HCT116 (cell line): ENCODE measurements at regions not wholly inside any gene's neighbourhood (a gene's known extent, or its start where the extent isn't known, plus 50 kb on each side); places are given as distances from the start of the nearest gene placed in this dataset.

Experiments used
- ATAC-seq: fragments of 200-7000 bp; cut with Tn5 transposase; 2 replicates; pipeline ENCODE4 v1.9.1; 2020; ENCODE audit warnings: mild to moderate bottlenecking, moderate library complexity
- BruUV-seq: library from RNA; stranded (reverse); fragments of 400-500 nt; replicated peaks from 2 replicates; lab custom pipeline; 2021; lab: Mats Ljungman, UMichigan
- CTCF ChIA-PET: fragments of 300-600 bp; sonication (Branson Sonifier 250); formaldehyde crosslinking; loops from one replicate; lab custom pipeline; 2021; ENCODE audit warnings: antibody characterized with exemption; lab: Charles Lee
- POLR2A ChIA-PET: fragments of 300-600, 350-600 bp; sonication (Branson Sonifier 250); formaldehyde crosslinking; loops from one replicate; lab custom pipeline; 2021; ENCODE audit warnings: antibody characterized with exemption; lab: Charles Lee
- RAD21 ChIA-PET, 2 experiments: fragments of 300-600 bp; sonication (Branson Sonifier 250); formaldehyde crosslinking; loops; one replicate each; lab custom pipeline; 2023; ENCODE audit warnings: low total read pairs in 2 of 2; ENCODE audit not compliant: uncharacterized antibody in 2 of 2, unreplicated experiment in 2 of 2, low non-redundant PET in 1 of 2; lab: Charles Lee
- DNase-seq: peaks from one replicate; pipeline ENCODE4 v3.0.0-alpha.2; 2010; ENCODE audit warnings: low read depth, low spot score
- H2AFZ ChIP-seq: fragments of 200-600 bp; shearing (Covaris generic), sonication (generic); 2 replicates; pipeline ENCODE4 v1.6.1; 2017; ENCODE audit warnings: low read depth, mixed run types, mixed read lengths, antibody characterized with exemption, low read length; ENCODE audit not compliant: poor library complexity, severe bottlenecking
- H3K27ac ChIP-seq: 2 replicates; pipeline ENCODE4 v1.5.1; 2012; ENCODE audit warnings: low read depth, low read length
- H3K27me3 ChIP-seq: fragments of 200-600 bp; sonication (generic); 2 replicates; pipeline ENCODE4 v1.6.1; 2016; ENCODE audit warnings: mixed run types, low read length, mixed read lengths; ENCODE audit not compliant: insufficient read depth
- H3K36me3 ChIP-seq, 2 experiments: fragments of 200-500 bp in 1 of 2; fragments of 200-600 bp in 1 of 2; sonication (Bioruptor generic) in 1 of 2; sonication (generic) in 1 of 2; 2 replicates each; pipeline versions ENCODE4 v1.5.1 to v1.6.1; 2014 to 2016; ENCODE audit warnings: low read length in 2 of 2, inconsistent platforms in 1 of 2, mixed read lengths in 1 of 2, mixed run types in 1 of 2; ENCODE audit not compliant: insufficient read depth in 2 of 2, control insufficient read depth in 1 of 2
- H3K4me1 ChIP-seq, 2 experiments: fragments of 200-600 bp in 1 of 2; sonication (generic) in 1 of 2; 2 replicates each; pipeline versions ENCODE4 v1.5.1 to v1.6.1; 2012 to 2017; ENCODE audit warnings: low read length in 2 of 2, inconsistent platforms in 1 of 2, mild to moderate bottlenecking in 1 of 2, mixed read lengths in 1 of 2, mixed run types in 1 of 2, moderate library complexity in 1 of 2; ENCODE audit not compliant: insufficient read depth in 2 of 2, control insufficient read depth in 1 of 2
- H3K4me2 ChIP-seq: fragments of 200-600 bp; sonication (generic); 2 replicates; pipeline ENCODE4 v1.6.1; 2017; ENCODE audit warnings: mixed run types, low read length, mixed read lengths
- H3K4me3 ChIP-seq, 2 experiments: fragments of 200-600 bp in 1 of 2; sonication (generic) in 1 of 2; replicated peaks in 1 of 2; 2 replicates each; pipeline ENCODE4 v1.5.1; 2011 to 2016; ENCODE audit warnings: low read length in 2 of 2, control low read depth in 1 of 2, low read depth in 1 of 2, mild to moderate bottlenecking in 1 of 2, mixed read lengths in 1 of 2, mixed run types in 1 of 2
- H3K79me2 ChIP-seq: fragments of 200-600 bp; sonication (generic); 2 replicates; pipeline ENCODE4 v1.6.1; 2017; ENCODE audit warnings: mild to moderate bottlenecking, mixed run types, low read length, moderate library complexity, mixed read lengths; ENCODE audit not compliant: insufficient read depth
- H3K9ac ChIP-seq: fragments of 200-600 bp; sonication (generic); 2 replicates; pipeline ENCODE4 v1.6.1; 2016; ENCODE audit warnings: low read length, mixed read lengths
- H3K9me2 ChIP-seq: fragments of 200-600 bp; sonication (generic), shearing (Covaris generic); 2 replicates; pipeline ENCODE4 v1.6.1; 2017; ENCODE audit warnings: mixed run types, mild to moderate bottlenecking, moderate library complexity; ENCODE audit not compliant: insufficient read depth
- H3K9me3 ChIP-seq, 2 experiments: fragments of 200-500 bp in 1 of 2; fragments of 200-600 bp in 1 of 2; sonication (Bioruptor generic) in 1 of 2; sonication (generic) in 1 of 2; 2 replicates each; pipeline ENCODE4 v1.6.1; 2014 to 2017; ENCODE audit warnings: low read length in 2 of 2, mixed read lengths in 2 of 2, inconsistent platforms in 1 of 2, low read depth in 1 of 2, mild to moderate bottlenecking in 1 of 2, mixed run types in 1 of 2, moderate library complexity in 1 of 2; ENCODE audit not compliant: control insufficient read depth in 1 of 2, insufficient read depth in 1 of 2
- H4K20me1 ChIP-seq: fragments of 200-600 bp; sonication (generic), shearing (Covaris generic); 2 replicates; pipeline ENCODE4 v1.6.1; 2017; ENCODE audit warnings: mixed run types, mild to moderate bottlenecking, moderate library complexity; ENCODE audit not compliant: insufficient read depth
- CEBPB ChIP-seq: IDR thresholded peaks from 2 replicates; pipeline ENCODE4 v1.6.1; 2012; ENCODE audit warnings: low read depth
- EGR1 ChIP-seq: IDR thresholded peaks from 2 replicates; pipeline ENCODE4 v1.6.1; 2012; ENCODE audit warnings: low read depth
- ELF1 ChIP-seq: IDR thresholded peaks from 2 replicates; pipeline ENCODE4 v1.6.1; 2012; ENCODE audit warnings: low read depth, borderline replicate concordance
- EZH2phosphoT487 ChIP-seq: fragments of 200-600 bp; IDR thresholded peaks from 2 replicates; pipeline ENCODE4 v1.6.1; 2018; ENCODE audit warnings: antibody characterized with exemption, borderline replicate concordance
- FOSL1 ChIP-seq: IDR thresholded peaks from 2 replicates; pipeline ENCODE4 v1.6.1; 2012; ENCODE audit warnings: low read depth
- JUND ChIP-seq: IDR thresholded peaks from 2 replicates; pipeline ENCODE4 v1.6.1; 2012
- POLR2A ChIP-seq: IDR thresholded peaks from 2 replicates; pipeline ENCODE4 v1.7.0; 2011; ENCODE audit warnings: borderline replicate concordance; ENCODE audit not compliant: insufficient read depth, insufficient read length; ENCODE audit errors: extremely low read depth
- POLR2AphosphoS5 ChIP-seq: IDR thresholded peaks from 2 replicates; pipeline ENCODE4 v1.6.1; 2011; ENCODE audit warnings: mild to moderate bottlenecking, low read depth, low read length, moderate library complexity
- RAD21 ChIP-seq: IDR thresholded peaks from 2 replicates; pipeline ENCODE4 v1.6.1; 2012; ENCODE audit warnings: low read depth, mild to moderate bottlenecking
- REST ChIP-seq: IDR thresholded peaks from 2 replicates; pipeline ENCODE4 v1.6.1; 2012; ENCODE audit warnings: low read depth
- SP1 ChIP-seq: IDR thresholded peaks from 2 replicates; pipeline ENCODE4 v1.6.1; 2012; ENCODE audit warnings: low read depth
- SRF ChIP-seq: IDR thresholded peaks from 2 replicates; pipeline ENCODE4 v1.6.1; 2012; ENCODE audit warnings: low read depth
- YY1 ChIP-seq: IDR thresholded peaks from 2 replicates; pipeline ENCODE4 v1.6.1; 2011; ENCODE audit warnings: low read length, low read depth, moderate library complexity, mild to moderate bottlenecking; ENCODE audit not compliant: insufficient replicate concordance; ENCODE audit errors: extremely low read depth
- ZFX ChIP-seq: fragments of 450-650 bp; IDR thresholded peaks from 2 replicates; pipeline ENCODE4 v1.6.1; 2017
- intact Hi-C: fragments of 100-400 bp; cut with micrococcal nuclease; formaldehyde crosslinking; loops from 2 replicates; pipeline ENCODE4 v1.10.0; 2022

GRCh38 chrX:16061296-16061695 lies 62.1 kb upstream of the GRPR start:
- POLR2A ChIA-PET: no interaction called here
- Histone ChIP-seq H3K4me2 (no peak overlapping the region), H2AFZ (no peak overlapping the region), H3K27ac (no peak overlapping the region), H3K79me2 (no peaks in the 10 kb centered on the region)
- TF ChIP-seq SP1: no peak
- TF ChIP-seq EGR1: no peak
- no peak for TF ChIP-seq POLR2A
- no peak for TF ChIP-seq POLR2AphosphoS5
- no peak for TF ChIP-seq ELF1
- no peak for TF ChIP-seq FOSL1
- TF ChIP-seq YY1: no peak
- no peak for TF ChIP-seq CEBPB
- TF ChIP-seq ZFX: no peak
- no peak for TF ChIP-seq REST
- no peak for TF ChIP-seq EZH2phosphoT487
- TF ChIP-seq RAD21: no peak
- TF ChIP-seq JUND: no peak
- TF ChIP-seq SRF: no peak
- TF ChIP-seq, all 23 proteins: peak for 0
- BruUV-seq: no TSS peak
- ChIA-PET CTCF (no interaction called here), RAD21 (no interaction called here)
- Histone ChIP-seq H3K4me3 (no peak overlapping the region), H3K9me3 (no peaks in the 10 kb centered on the region), H3K4me1 (no peaks in the 10 kb centered on the region), H3K36me3 (no peaks in the 10 kb centered on the region), H4K20me1 (no peaks in the 10 kb centered on the region), H3K27me3 (no peaks in the 10 kb centered on the region), H3K9me2 (no peaks in the 10 kb centered on the region), H3K9ac (no peak overlapping the region)
- intact Hi-C loops: no loop called here
- DNase-seq (no peak), ATAC-seq (no peak)
